H9 (cell line): ENCODE measurements at regions not wholly inside any gene's neighbourhood (a gene's known extent, or its start where the extent isn't known, plus 50 kb on each side); places are given as distances from the start of the nearest gene placed in this dataset.

Experiments used
- DNase-seq: peaks from one replicate; pipeline ENCODE4 v3.0.0-alpha.2; 2017
- H2AFZ ChIP-seq: one replicate; pipeline ENCODE4 v1.6.1; 2013; ENCODE audit warnings: mild to moderate bottlenecking, low read length, control low read depth, moderate library complexity
- H2AK5ac ChIP-seq: 2 replicates; pipeline ENCODE4 v1.6.1; 2013; ENCODE audit warnings: low read length, control low read depth, mixed read lengths; ENCODE audit not compliant: insufficient read length
- H2BK120ac ChIP-seq: one replicate; pipeline ENCODE4 v1.6.1; 2013; ENCODE audit warnings: low read depth, mild to moderate bottlenecking, low read length, control low read depth, inconsistent platforms; ENCODE audit not compliant: poor library complexity, severe bottlenecking
- H2BK12ac ChIP-seq: 2 replicates; pipeline ENCODE4 v1.6.1; 2013; ENCODE audit warnings: low read length, control low read depth, mixed read lengths, low read depth; ENCODE audit not compliant: insufficient read length
- H2BK15ac ChIP-seq: 2 replicates; pipeline ENCODE4 v1.6.1; 2013; ENCODE audit warnings: low read depth, low read length, control low read depth
- H2BK20ac ChIP-seq: one replicate; pipeline ENCODE4 v1.6.1; 2013; ENCODE audit warnings: low read depth, mild to moderate bottlenecking, low read length, control low read depth, inconsistent platforms; ENCODE audit not compliant: poor library complexity, severe bottlenecking
- H2BK5ac ChIP-seq: 2 replicates; pipeline ENCODE4 v1.6.1; 2013; ENCODE audit warnings: low read length, control low read depth, mixed read lengths; ENCODE audit not compliant: insufficient read length
- H3K14ac ChIP-seq: 2 replicates; pipeline ENCODE4 v1.6.1; 2013; ENCODE audit warnings: low read length, control low read depth; ENCODE audit not compliant: insufficient read depth
- H3K18ac ChIP-seq: 2 replicates; pipeline ENCODE4 v1.6.1; 2013; ENCODE audit warnings: low read depth, mild to moderate bottlenecking, mixed read lengths, low read length, control low read depth; ENCODE audit not compliant: insufficient read length
- H3K23ac ChIP-seq: 2 replicates; pipeline ENCODE4 v1.6.1; 2013; ENCODE audit warnings: low read length, control low read depth, mixed read lengths, low read depth; ENCODE audit not compliant: insufficient read length
- H3K23me2 ChIP-seq: 2 replicates; pipeline ENCODE4 v1.6.1; 2013; ENCODE audit warnings: low read depth, mild to moderate bottlenecking, mixed read lengths, low read length, control low read depth; ENCODE audit not compliant: insufficient read length, poor library complexity, severe bottlenecking
- H3K27ac ChIP-seq: 2 replicates; pipeline ENCODE4 v1.5.1; 2013; ENCODE audit warnings: low read length, control low read depth, mixed read lengths, low read depth; ENCODE audit not compliant: insufficient read length
- H3K27me3 ChIP-seq: 2 replicates; pipeline ENCODE4 v1.6.1; 2013; ENCODE audit warnings: low read length, control low read depth, inconsistent platforms; ENCODE audit not compliant: insufficient read depth
- H3K4ac ChIP-seq: 2 replicates; pipeline ENCODE4 v1.6.1; 2013; ENCODE audit warnings: low read depth, mild to moderate bottlenecking, control low read depth, inconsistent platforms, low read length, moderate library complexity
- H3K4me1 ChIP-seq: 2 replicates; pipeline ENCODE4 v1.6.1; 2013; ENCODE audit warnings: low read length, control low read depth, inconsistent platforms; ENCODE audit not compliant: insufficient read depth
- H3K4me2 ChIP-seq: 2 replicates; pipeline ENCODE4 v1.6.1; 2013; ENCODE audit warnings: low read length, control low read depth, mixed read lengths; ENCODE audit not compliant: insufficient read length, insufficient read depth
- H3K56ac ChIP-seq: 2 replicates; pipeline ENCODE4 v1.6.1; 2013; ENCODE audit warnings: low read depth, mild to moderate bottlenecking, mixed read lengths, low read length, control low read depth; ENCODE audit not compliant: insufficient read length
- H3K79me1 ChIP-seq: 2 replicates; pipeline ENCODE4 v1.6.1; 2013; ENCODE audit warnings: low read depth, mild to moderate bottlenecking, moderate library complexity, low read length, control low read depth, inconsistent platforms; ENCODE audit not compliant: insufficient read depth, poor library complexity, severe bottlenecking
- H3K79me2 ChIP-seq: 2 replicates; pipeline ENCODE4 v1.6.1; 2013; ENCODE audit warnings: low read length, control low read depth, inconsistent platforms; ENCODE audit not compliant: insufficient read depth
- H3K9ac ChIP-seq: 2 replicates; pipeline ENCODE4 v1.6.1; 2013; ENCODE audit warnings: low read length, control low read depth, mixed read lengths; ENCODE audit not compliant: insufficient read length; ENCODE audit errors: extremely low read depth
- H3K9me3 ChIP-seq: one replicate; pipeline ENCODE4 v1.6.1; 2013; ENCODE audit warnings: low read depth, low read length, inconsistent platforms; ENCODE audit not compliant: control insufficient read depth
- H3T11ph ChIP-seq: one replicate; pipeline ENCODE4 v1.6.1; 2013; ENCODE audit warnings: mild to moderate bottlenecking, low read length, control low read depth, inconsistent platforms
- H4K20me1 ChIP-seq: one replicate; pipeline ENCODE4 v1.6.1; 2013; ENCODE audit not compliant: control insufficient read depth, insufficient read length, insufficient read depth
- H4K5ac ChIP-seq: 2 replicates; pipeline ENCODE4 v1.6.1; 2013; ENCODE audit warnings: low read depth, mild to moderate bottlenecking, mixed read lengths, low read length, control low read depth; ENCODE audit not compliant: insufficient read length
- H4K8ac ChIP-seq: replicated peaks from 2 replicates; pipeline ENCODE4 v1.6.1; 2013; ENCODE audit warnings: low read length, control low read depth, mixed read lengths, low read depth; ENCODE audit not compliant: insufficient read length
- H4K91ac ChIP-seq: 2 replicates; pipeline ENCODE4 v1.6.1; 2013; ENCODE audit warnings: low read depth, mild to moderate bottlenecking, moderate library complexity, mixed read lengths, low read length, control low read depth; ENCODE audit not compliant: insufficient read length
- H3K27ac Mint-ChIP-seq, 3 experiments: 2 replicates in 2 of 3; 3 replicates in 1 of 3; pipeline ENCODE4 v1.8.0; 2020 to 2021; ENCODE audit warnings: mixed read lengths in 3 of 3, mild to moderate bottlenecking in 1 of 3, moderate library complexity in 1 of 3
- H3K27me3 Mint-ChIP-seq: 2 replicates; pipeline ENCODE4 v1.8.0; 2021; ENCODE audit warnings: low read depth, mild to moderate bottlenecking, moderate library complexity, mixed read lengths
- H3K36me3 Mint-ChIP-seq, 3 experiments: 2 replicates in 2 of 3; 3 replicates in 1 of 3; pipeline ENCODE4 v1.8.0; 2020 to 2021; ENCODE audit warnings: low read depth in 3 of 3, mixed read lengths in 3 of 3; ENCODE audit not compliant: insufficient read depth in 1 of 3
- H3K4me1 Mint-ChIP-seq, 2 experiments: 2 replicates each; pipeline ENCODE4 v1.8.0; 2020; ENCODE audit warnings: mixed read lengths in 2 of 2
- H3K4me3 Mint-ChIP-seq, 2 experiments: 2 replicates in 1 of 2; 3 replicates in 1 of 2; pipeline ENCODE4 v1.8.0; 2020 to 2021; ENCODE audit warnings: mild to moderate bottlenecking in 2 of 2, mixed read lengths in 2 of 2, moderate library complexity in 1 of 2
- H3K9me3 Mint-ChIP-seq, 2 experiments: 2 replicates in 1 of 2; 3 replicates in 1 of 2; pipeline ENCODE4 v1.8.0; 2020; ENCODE audit warnings: mild to moderate bottlenecking in 2 of 2, mixed read lengths in 2 of 2, moderate library complexity in 1 of 2
- WGBS: extraction: QIAGEN DNeasy Blood & Tissue Kit; methylation state at CpG from one replicate; pipeline ENCODE4 v1.1.7; 2013; ENCODE audit warnings: missing lambda C conversion rate, low lambda C conversion rate, mixed read lengths; ENCODE audit not compliant: insufficient read length; ENCODE audit errors: extremely low coverage; 5-methylcytosine and 5-hydroxymethylcytosine counted together
- TF ChIP-seq, protein P1 (sequence below): fragments of 200-600 bp; sonication (generic); conservative IDR thresholded peaks from 3 replicates; pipeline ENCODE4 v1.8.0; 2021; ENCODE audit warnings: antibody characterized with exemption, mild to moderate bottlenecking

DNA sequence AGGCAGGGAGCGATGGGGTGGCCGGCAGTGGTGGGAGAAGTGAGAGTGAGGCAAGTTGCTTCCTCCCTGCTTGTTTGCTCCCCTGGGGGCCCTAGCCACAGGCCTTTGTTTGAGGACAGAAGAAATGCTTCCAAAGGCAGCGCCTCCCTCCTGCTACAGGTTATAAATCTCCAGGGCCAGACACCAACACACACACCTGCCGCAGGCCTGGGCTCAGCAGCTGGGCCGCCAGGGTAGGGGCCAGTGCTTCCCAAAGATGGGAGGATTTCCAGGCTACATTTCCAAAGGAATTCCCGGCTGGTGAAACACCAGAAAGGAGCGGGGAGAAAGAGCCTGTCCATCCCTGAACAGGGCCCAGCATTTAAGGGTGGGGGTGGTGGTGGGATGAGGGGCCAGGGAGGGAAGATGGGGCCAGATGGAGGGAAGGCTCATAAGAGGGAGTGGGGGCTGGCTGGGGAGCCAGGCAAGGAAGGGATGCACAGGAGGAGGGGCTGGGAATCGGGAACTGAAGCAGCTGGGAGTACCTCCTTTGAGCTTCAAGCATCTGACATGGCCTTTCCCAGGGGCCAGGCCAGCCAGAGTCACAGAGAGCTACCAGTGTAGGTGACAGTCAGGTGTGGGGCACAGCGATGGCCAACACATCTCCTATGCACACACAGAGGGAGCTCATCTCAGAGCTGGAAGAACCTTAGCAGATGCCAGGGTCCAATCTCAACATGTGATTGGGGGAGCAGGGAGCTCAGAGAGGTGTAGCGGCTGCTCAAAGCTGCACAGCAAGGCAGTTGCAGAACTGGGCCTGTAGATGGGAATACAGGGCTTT lies 143.9 kb downstream of the PJA1 start:
- TF ChIP-seq, protein P1, sequence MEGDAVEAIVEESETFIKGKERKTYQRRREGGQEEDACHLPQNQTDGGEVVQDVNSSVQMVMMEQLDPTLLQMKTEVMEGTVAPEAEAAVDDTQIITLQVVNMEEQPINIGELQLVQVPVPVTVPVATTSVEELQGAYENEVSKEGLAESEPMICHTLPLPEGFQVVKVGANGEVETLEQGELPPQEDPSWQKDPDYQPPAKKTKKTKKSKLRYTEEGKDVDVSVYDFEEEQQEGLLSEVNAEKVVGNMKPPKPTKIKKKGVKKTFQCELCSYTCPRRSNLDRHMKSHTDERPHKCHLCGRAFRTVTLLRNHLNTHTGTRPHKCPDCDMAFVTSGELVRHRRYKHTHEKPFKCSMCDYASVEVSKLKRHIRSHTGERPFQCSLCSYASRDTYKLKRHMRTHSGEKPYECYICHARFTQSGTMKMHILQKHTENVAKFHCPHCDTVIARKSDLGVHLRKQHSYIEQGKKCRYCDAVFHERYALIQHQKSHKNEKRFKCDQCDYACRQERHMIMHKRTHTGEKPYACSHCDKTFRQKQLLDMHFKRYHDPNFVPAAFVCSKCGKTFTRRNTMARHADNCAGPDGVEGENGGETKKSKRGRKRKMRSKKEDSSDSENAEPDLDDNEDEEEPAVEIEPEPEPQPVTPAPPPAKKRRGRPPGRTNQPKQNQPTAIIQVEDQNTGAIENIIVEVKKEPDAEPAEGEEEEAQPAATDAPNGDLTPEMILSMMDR, result no peak
- Histone ChIP-seq H4K20me1 (no peaks in the 10 kb centered on the region), H3K79me1 (no peaks in the 10 kb centered on the region), H3K27me3 (no peaks in the 10 kb centered on the region), H3K4me2 (no peak overlapping the region), H3K23me2 (no peaks in the 10 kb centered on the region), H2BK12ac (no peak overlapping the region), H2BK5ac (no peak overlapping the region), H2BK15ac (no peak overlapping the region), H3K4me1 (no peaks in the 10 kb centered on the region; the same call in 1 of the 2 replicates), H2BK20ac (no peak overlapping the region), H4K5ac (no peak overlapping the region), H3K56ac (no peak overlapping the region), H2BK120ac (no peak overlapping the region), H3T11ph (no peak overlapping the region), H3K9ac (no peak overlapping the region), H4K8ac (no peak overlapping the region), H3K79me2 (0 out of 2 replicates have a peak, but pooled peaks cover 2% of the 10 kb centered on the region), H4K91ac (no peak overlapping the region), H2AK5ac (no peak overlapping the region), H3K18ac (no peak overlapping the region), H3K23ac (no peak overlapping the region), H3K14ac (no peak overlapping the region), H2AFZ (no peak overlapping the region), H3K27ac (no peak overlapping the region), H3K9me3 (no peaks in the 10 kb centered on the region), H3K4ac (no peak overlapping the region)
- H3K27me3 Mint-ChIP-seq, result peaks cover 4% of the 10 kb centered on the region; the same call in 1 of the 2 replicates
- peaks cover 0 to 2% (median 0%) of the 10 kb centered on the region in 3 experiments; a peak in 1 of 7 replicates for H3K36me3 Mint-ChIP-seq
- no peak for DNase-seq
- no peak overlapping the region for H3K4me3 Mint-ChIP-seq
- no CpG with 5 or more reads among the region's 10 CpGs for WGBS
- no peak overlapping the region for H3K27ac Mint-ChIP-seq
- H3K9me3 Mint-ChIP-seq, result peaks cover 41 to 42% of the 10 kb centered on the region in 2 experiments
- H3K4me1 Mint-ChIP-seq, result no peaks in the 10 kb centered on the region
